Left lung (tissue), 4 donors: ENCODE measurements at regions not wholly inside any gene's neighbourhood (a gene's known extent, or its start where the extent isn't known, plus 50 kb on each side); places are given as distances from the start of the nearest gene placed in this dataset.
"Not testable (repeated sequence)": the region's sequence is repeated elsewhere in the genome, so short reads cannot be mapped to it uniquely, and the experiment has no call there.

Experiments used
- ATAC-seq: fragments of 200-7000 bp; cut with Tn5 transposase; one replicate; pipeline ENCODE4 v1.9.1; 2020; ENCODE audit warnings: moderate library complexity
- DNase-seq, 4 donors: peaks; one replicate each; pipeline ENCODE4 v3.0.0-alpha.2; 2013 to 2020
- H3K27ac ChIP-seq, 2 donors: fragments of 200-600 bp; sonication (generic) in 1 of 2; one replicate each; pipeline versions ENCODE4 v1.5.0 to v1.8.0; 2020 to 2021
- H3K27me3 ChIP-seq, 2 donors: fragments of 200-600 bp; sonication (generic) in 1 of 2; one replicate each; pipeline versions ENCODE4 v1.5.0 to v1.8.0; 2020 to 2021
- H3K36me3 ChIP-seq, 2 donors: fragments of 200-600 bp; sonication (generic) in 1 of 2; one replicate each; pipeline versions ENCODE4 v1.5.0 to v1.8.0; 2020 to 2021
- H3K4me1 ChIP-seq, 2 donors: fragments of 200-600 bp; one replicate each; pipeline ENCODE4 v1.8.0; 2021
- H3K4me3 ChIP-seq, 2 donors: fragments of 200-600 bp; sonication (generic) in 1 of 2; one replicate each; pipeline versions ENCODE4 v1.5.0 to v1.8.0; 2020 to 2021; ENCODE audit warnings: mild to moderate bottlenecking in 1 of 2
- H3K9me3 ChIP-seq, 2 donors: fragments of 200-600 bp; sonication (generic) in 1 of 2; one replicate each; pipeline versions ENCODE4 v1.5.0 to v1.8.0; 2020 to 2021
- intact Hi-C, 2 donors: fragments of 100-400 bp; cut with DNase I; formaldehyde crosslinking; loops; one replicate each; pipeline versions ENCODE4 v1.11.2 to v1.14.2; 2022
- TF ChIP-seq, protein P1 (sequence below), 2 donors: fragments of 200-600 bp; sonication (generic) in 1 of 2; IDR thresholded peaks; one replicate each; pipeline versions ENCODE4 v1.5.0 to v1.8.0; 2021; ENCODE audit warnings: antibody characterized with exemption in 2 of 2
- donor health status: DM: no; HTN: yes; CAD: no.
- donor health status: DM: no; HTN: no; CAD: no.

DNA sequence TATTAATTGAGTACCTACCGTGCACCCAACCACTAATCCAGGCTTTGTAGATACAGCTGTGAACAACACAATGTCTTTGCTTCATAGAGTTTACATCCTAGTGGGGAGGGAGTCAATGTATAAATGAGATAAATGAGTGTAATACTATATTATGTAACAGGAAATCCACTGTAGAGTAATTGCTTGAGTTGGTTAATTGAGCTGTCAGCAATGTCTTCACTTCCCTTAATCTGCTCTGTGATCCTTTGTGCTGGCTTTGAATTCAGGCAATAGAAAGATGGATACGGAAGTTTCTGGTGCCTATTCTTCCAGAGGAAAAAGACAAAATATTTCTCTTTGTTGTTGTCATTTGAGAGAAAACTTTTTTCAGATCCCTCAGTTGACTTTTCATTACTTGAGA lies 104.0 kb upstream of the SLC16A7 start:
- TF ChIP-seq, protein P1, sequence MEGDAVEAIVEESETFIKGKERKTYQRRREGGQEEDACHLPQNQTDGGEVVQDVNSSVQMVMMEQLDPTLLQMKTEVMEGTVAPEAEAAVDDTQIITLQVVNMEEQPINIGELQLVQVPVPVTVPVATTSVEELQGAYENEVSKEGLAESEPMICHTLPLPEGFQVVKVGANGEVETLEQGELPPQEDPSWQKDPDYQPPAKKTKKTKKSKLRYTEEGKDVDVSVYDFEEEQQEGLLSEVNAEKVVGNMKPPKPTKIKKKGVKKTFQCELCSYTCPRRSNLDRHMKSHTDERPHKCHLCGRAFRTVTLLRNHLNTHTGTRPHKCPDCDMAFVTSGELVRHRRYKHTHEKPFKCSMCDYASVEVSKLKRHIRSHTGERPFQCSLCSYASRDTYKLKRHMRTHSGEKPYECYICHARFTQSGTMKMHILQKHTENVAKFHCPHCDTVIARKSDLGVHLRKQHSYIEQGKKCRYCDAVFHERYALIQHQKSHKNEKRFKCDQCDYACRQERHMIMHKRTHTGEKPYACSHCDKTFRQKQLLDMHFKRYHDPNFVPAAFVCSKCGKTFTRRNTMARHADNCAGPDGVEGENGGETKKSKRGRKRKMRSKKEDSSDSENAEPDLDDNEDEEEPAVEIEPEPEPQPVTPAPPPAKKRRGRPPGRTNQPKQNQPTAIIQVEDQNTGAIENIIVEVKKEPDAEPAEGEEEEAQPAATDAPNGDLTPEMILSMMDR (IDR thresholded peaks at IDR 0.05) = no peak
- H3K27ac ChIP-seq = no peak overlapping the region
- intact Hi-C loops = no loop called here
- H3K9me3 ChIP-seq = no peaks in the 10 kb centered on the region
- H3K36me3 ChIP-seq = no peaks in the 10 kb centered on the region
- ATAC-seq (no peak), DNase-seq (no peak)
- no peaks in the 10 kb centered on the region for H3K4me1 ChIP-seq
- no peak overlapping the region for H3K4me3 ChIP-seq
- no peaks in the 10 kb centered on the region for H3K27me3 ChIP-seq

DNA sequence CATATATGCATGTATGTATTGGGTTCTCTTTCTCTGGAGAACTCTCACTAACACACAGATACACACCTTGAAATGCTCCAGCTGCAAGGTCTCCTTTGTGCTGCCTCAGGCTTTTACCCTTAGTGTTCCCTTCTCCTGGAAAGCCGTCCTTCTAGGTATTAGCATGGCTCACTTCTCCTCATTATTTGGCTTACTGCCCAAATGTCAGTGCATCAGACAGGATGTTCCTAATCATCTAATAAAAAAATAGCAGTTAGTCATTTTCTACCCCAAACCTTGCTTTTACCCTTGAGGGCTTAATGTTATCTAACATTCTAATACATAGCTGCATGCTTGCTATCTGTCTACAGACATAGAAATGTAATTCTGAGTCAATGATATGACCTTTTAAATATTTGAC lies 109.0 kb upstream of the SLC16A7 start:
- Histone ChIP-seq H3K27ac (no peak overlapping the region), H3K4me1 (no peaks in the 10 kb centered on the region), H3K27me3 (no peaks in the 10 kb centered on the region), H3K9me3 (no peaks in the 10 kb centered on the region), H3K36me3 (no peaks in the 10 kb centered on the region), H3K4me3 (no peak overlapping the region)
- DNase-seq = no peak
- no peak for ATAC-seq
- intact Hi-C loops = no loop called here
- TF ChIP-seq, protein P1 (IDR thresholded peaks at IDR 0.05) = no peak

DNA sequence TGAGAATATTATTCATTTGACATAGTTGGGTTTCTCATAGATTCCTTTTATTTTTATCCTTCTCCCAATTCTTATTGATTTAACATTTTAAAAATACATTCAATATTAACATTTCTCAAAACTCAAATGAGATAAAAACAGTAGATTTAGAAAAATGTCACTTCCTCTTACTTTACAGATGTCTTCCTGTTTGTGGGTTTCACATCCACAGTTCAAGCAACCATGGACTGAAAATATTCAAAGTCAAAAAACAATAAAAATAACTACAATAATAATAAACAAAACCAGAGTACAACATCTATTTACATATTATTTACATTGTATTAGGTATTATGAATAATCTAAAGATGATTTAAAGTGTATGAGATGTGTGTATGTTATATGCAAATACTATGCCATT lies 111.3 kb upstream of the SLC16A7 start:
- H3K27me3 ChIP-seq = no peaks in the 10 kb centered on the region
- no peak overlapping the region for H3K4me3 ChIP-seq
- H3K4me1 ChIP-seq = no peaks in the 10 kb centered on the region
- intact Hi-C loops = no loop called here
- DNase-seq (no peak), ATAC-seq (no peak)
- no peaks in the 10 kb centered on the region for H3K36me3 ChIP-seq
- TF ChIP-seq, protein P1 (IDR thresholded peaks at IDR 0.05) = no peak
- no peak overlapping the region for H3K27ac ChIP-seq
- no peaks in the 10 kb centered on the region for H3K9me3 ChIP-seq

GRCh38 chr12:59474236-59474635 lies 121.6 kb upstream of the SLC16A7 start:
- DNase-seq, H3K4me1 ChIP-seq, H3K36me3 ChIP-seq, ATAC-seq, H3K9me3 ChIP-seq, H3K4me3 ChIP-seq, intact Hi-C loops, H3K27ac ChIP-seq, H3K27me3 ChIP-seq: not testable (repeated sequence)

- TF ChIP-seq, protein P1 (IDR thresholded peaks at IDR 0.05) = no peak
- H3K4me3 ChIP-seq = no peak overlapping the region
- H3K9me3 ChIP-seq = peaks cover 0 to 9% of the 10 kb centered on the region in 2 donors
- ATAC-seq (no peak), DNase-seq (peak in 1 of 4 donors; percentile 39)
- intact Hi-C loops = no loop called here
- no peaks in the 10 kb centered on the region for H3K36me3 ChIP-seq
- no peaks in the 10 kb centered on the region for H3K27me3 ChIP-seq
- H3K27ac ChIP-seq = no peak overlapping the region
- no peaks in the 10 kb centered on the region for H3K4me1 ChIP-seq
Observed at GRCh38 chr12:59472273-59472672, 123.6 kb upstream of the SLC16A7 start.

DNA sequence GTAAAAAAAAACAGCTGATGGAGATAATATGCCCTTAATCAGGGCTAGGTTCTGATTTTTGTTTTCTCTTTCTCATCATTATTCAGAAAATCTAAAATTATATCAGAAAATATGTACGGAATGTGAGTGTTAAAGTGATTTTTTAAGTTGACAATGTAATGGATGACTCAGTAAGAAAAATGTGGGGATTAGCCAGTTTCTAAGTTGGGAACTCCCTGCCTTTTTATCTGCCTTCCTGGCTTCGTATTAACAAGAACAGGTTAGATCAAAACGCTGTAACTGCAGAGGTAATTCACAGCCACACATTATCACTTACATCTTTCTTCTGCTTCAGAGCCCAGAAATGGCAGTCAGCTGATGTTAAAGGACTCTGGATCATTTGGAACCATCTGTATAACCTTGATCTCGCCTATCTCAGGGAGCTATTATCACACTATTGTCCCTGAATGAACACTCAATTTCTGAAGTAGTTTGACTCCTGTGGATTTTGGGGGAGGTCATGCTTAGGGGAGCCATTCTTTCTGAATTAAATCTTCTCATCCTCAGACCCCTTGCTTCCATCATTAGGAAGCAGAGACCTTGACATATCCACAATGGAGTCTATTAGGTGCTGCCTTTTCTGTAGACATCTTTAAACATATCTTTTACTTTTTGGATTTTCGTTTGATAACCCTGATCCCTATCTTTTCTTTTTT lies 135.7 kb upstream of the SLC16A7 start:
- no peaks in the 10 kb centered on the region for H3K9me3 ChIP-seq
- no peaks in the 10 kb centered on the region for H3K4me1 ChIP-seq
- TF ChIP-seq, protein P1 (IDR thresholded peaks at IDR 0.05) = no peak
- ATAC-seq (no peak), DNase-seq (no peak)
- intact Hi-C loops = no loop called here
- H3K36me3 ChIP-seq = no peaks in the 10 kb centered on the region
- H3K27me3 ChIP-seq = no peaks in the 10 kb centered on the region
- no peak overlapping the region for H3K27ac ChIP-seq
- no peak overlapping the region for H3K4me3 ChIP-seq
